AG09319 (cell line): ENCODE measurements at regions not wholly inside any gene's neighbourhood (a gene's known extent, or its start where the extent isn't known, plus 50 kb on each side); places are given as distances from the start of the nearest gene placed in this dataset.

ENCODE experiments used
- DNase-seq: peaks from one replicate; pipeline ENCODE4 v3.0.0-alpha.2; 2010; ENCODE audit warnings: low read depth; ENCODE audit errors: extremely low read depth
- CTCF ChIP-seq: IDR thresholded peaks from 2 replicates; pipeline ENCODE4 v1.5.1; 2011; ENCODE audit warnings: low read depth, mild to moderate bottlenecking, inconsistent platforms, low read length, moderate library complexity

GRCh38 chr4:98728433-98728832 is 70.0 kb upstream of the TSPAN5 start:
- DNase-seq: no peak
- TF ChIP-seq CTCF: no peak

GRCh38 chr4:98722000-98722399 is 63.6 kb upstream of the TSPAN5 start:
- no peak for DNase-seq
- TF ChIP-seq CTCF: no peak

- TF ChIP-seq CTCF: no peak
- no peak for DNase-seq
These were observed 62.6 kb upstream of the TSPAN5 start for GRCh38 chr4:98720871-98721480.

GRCh38 chr4:98716796-98717195 is 58.4 kb upstream of the TSPAN5 start:
- no peak for DNase-seq
- TF ChIP-seq CTCF: no peak

GRCh38 chr4:98712607-98713006 is 54.2 kb upstream of the TSPAN5 start:
- no peak for DNase-seq
- TF ChIP-seq CTCF: no peak

GRCh38 chr4:98711526-98711925 is 53.1 kb upstream of the TSPAN5 start:
- TF ChIP-seq CTCF: no peak
- DNase-seq: no peak

GRCh38 chr4:98710831-98711230 is 52.4 kb upstream of the TSPAN5 start:
- no peak for DNase-seq
- no peak for TF ChIP-seq CTCF
